ENCODE measurements at regions not wholly inside any gene's neighbourhood (a gene's known extent, or its start where the extent isn't known, plus 50 kb on each side); places are given as distances from the start of the nearest gene placed in this dataset.

- no peak for TF ChIP-seq MAX (IDR thresholded peaks at IDR 0.05)
- TF ChIP-seq USF1 (IDR thresholded peaks at IDR 0.05): no peak
- TF ChIP-seq REST (IDR thresholded peaks at IDR 0.05; ENCODE audit: low read depth): no peak
- TF ChIP-seq RAD21 (IDR thresholded peaks at IDR 0.05; ENCODE audit: low read depth): no peak
- TF ChIP-seq NFIC (IDR thresholded peaks at IDR 0.05): no peak
- TF ChIP-seq YY1 (IDR thresholded peaks at IDR 0.05; ENCODE audit: low read depth): no peak
- TF ChIP-seq FOXM1 (IDR thresholded peaks at IDR 0.05; ENCODE audit: borderline replicate concordance, low read depth): no peak
- no peak for TF ChIP-seq EP300 (IDR thresholded peaks at IDR 0.05; ENCODE audit: borderline replicate concordance)
- no peak for TF ChIP-seq CREB1 (IDR thresholded peaks at IDR 0.05; ENCODE audit: low read depth)
- no peak for TF ChIP-seq TAF1 (IDR thresholded peaks at IDR 0.05; ENCODE audit: low read depth)
- TF ChIP-seq EGR1 (IDR thresholded peaks at IDR 0.05): no peak
- no peak for TF ChIP-seq CEBPB (IDR thresholded peaks at IDR 0.05)
Measured at GRCh38 chr16:86314402-86315025, 195.8 kb upstream of the FOXF1 start.

Measured in Ishikawa (cell line).